ENCODE measurements at regions not wholly inside any gene's neighbourhood (a gene's known extent, or its start where the extent isn't known, plus 50 kb on each side); places are given as distances from the start of the nearest gene placed in this dataset.

- Histone ChIP-seq H3K27me3 (replicated peaks; ENCODE audit: insufficient read depth) (no peaks in the 10 kb centered on the region), H3K9me3 (peaks cover 4% of the 10 kb centered on the region), H3K4me3 (no peak overlapping the region), H3K27ac (no peak overlapping the region), H3K36me3 (no peaks in the 10 kb centered on the region), H3K4me1 (ENCODE audit: control insufficient read depth in 1 of 2, low read depth in 2 of 2) (no peaks in the 10 kb centered on the region)
- no peak for TF ChIP-seq CTCF (IDR thresholded peaks at IDR 0.05)
- DNase-seq (ENCODE audit: low spot score) (no peak), ATAC-seq (ENCODE audit: insufficient number of reproducible peaks, low FRiP score, low read depth) (no peak)
Observed at GRCh38 chr13:71998223-71998622, 131.2 kb upstream of the DACH1 start.

- H3K4me3 ChIP-seq = no peak overlapping the region
- no peaks in the 10 kb centered on the region for H3K4me1 ChIP-seq (ENCODE audit: control insufficient read depth in 1 of 2, low read depth in 2 of 2)
- no peaks in the 10 kb centered on the region for H3K9me3 ChIP-seq
- TF ChIP-seq CTCF (IDR thresholded peaks at IDR 0.05) = no peak
- DNase-seq (ENCODE audit: low spot score) = no peak
- H3K36me3 ChIP-seq = no peaks in the 10 kb centered on the region
- H3K27ac ChIP-seq = no peak overlapping the region
- ATAC-seq (ENCODE audit: insufficient number of reproducible peaks, low FRiP score, low read depth) = no peak
- H3K27me3 ChIP-seq (replicated peaks; ENCODE audit: insufficient read depth) = no peaks in the 10 kb centered on the region
Observed at GRCh38 chr13:71979616-71980015, 112.6 kb upstream of the DACH1 start.

GRCh38 chr13:71977028-71977427, 110.0 kb upstream of the DACH1 start:
- Histone ChIP-seq H3K9me3 (no peaks in the 10 kb centered on the region), H3K4me3 (no peak overlapping the region), H3K27ac (no peak overlapping the region), H3K27me3 (replicated peaks; ENCODE audit: insufficient read depth) (no peaks in the 10 kb centered on the region), H3K4me1 (ENCODE audit: control insufficient read depth in 1 of 2, low read depth in 2 of 2) (no peaks in the 10 kb centered on the region), H3K36me3 (no peaks in the 10 kb centered on the region)
- ATAC-seq (ENCODE audit: insufficient number of reproducible peaks, low FRiP score, low read depth) (no peak), DNase-seq (ENCODE audit: low spot score) (no peak)
- no peak for TF ChIP-seq CTCF (IDR thresholded peaks at IDR 0.05)

- H3K9me3 ChIP-seq = no peaks in the 10 kb centered on the region
- TF ChIP-seq CTCF (IDR thresholded peaks at IDR 0.05) = no peak
- ATAC-seq (ENCODE audit: insufficient number of reproducible peaks, low FRiP score, low read depth) = no peak
Observed at GRCh38 chr13:71967990-71968389, 101.0 kb upstream of the DACH1 start.

GRCh38 chr13:71964491-71965100, 97.6 kb upstream of the DACH1 start:
- no peaks in the 10 kb centered on the region for H3K9me3 ChIP-seq
- H3K36me3 ChIP-seq = no peaks in the 10 kb centered on the region
- H3K4me3 ChIP-seq = no peak overlapping the region
- no peaks in the 10 kb centered on the region for H3K27me3 ChIP-seq (replicated peaks; ENCODE audit: insufficient read depth)
- no peaks in the 10 kb centered on the region for H3K4me1 ChIP-seq (ENCODE audit: control insufficient read depth in 1 of 2, low read depth in 2 of 2)
- TF ChIP-seq CTCF (IDR thresholded peaks at IDR 0.05) = no peak
- no peak for ATAC-seq (ENCODE audit: insufficient number of reproducible peaks, low FRiP score, low read depth)
- no peak overlapping the region for H3K27ac ChIP-seq
- no peak for DNase-seq (ENCODE audit: low spot score)

More at GRCh38 chr13:71967990-71968389, 101.0 kb upstream of the DACH1 start:
- H3K27me3 ChIP-seq (replicated peaks; ENCODE audit: insufficient read depth) = no peaks in the 10 kb centered on the region
- H3K36me3 ChIP-seq = no peaks in the 10 kb centered on the region
- H3K4me3 ChIP-seq = no peak overlapping the region
- no peak overlapping the region for H3K27ac ChIP-seq
- DNase-seq (ENCODE audit: low spot score) = no peak
- no peaks in the 10 kb centered on the region for H3K4me1 ChIP-seq (ENCODE audit: control insufficient read depth in 1 of 2, low read depth in 2 of 2)
